SHP77 treated with DMSO at 0.1 percent for 48 hours (cell line): ENCODE measurements at regions not wholly inside any gene's neighbourhood (a gene's known extent, or its start where the extent isn't known, plus 50 kb on each side); places are given as distances from the start of the nearest gene placed in this dataset.

Source experiments
- DNase-seq: peaks from one replicate; lab custom pipeline; 2025; lab: John Stamatoyannopoulos, UW

DNA sequence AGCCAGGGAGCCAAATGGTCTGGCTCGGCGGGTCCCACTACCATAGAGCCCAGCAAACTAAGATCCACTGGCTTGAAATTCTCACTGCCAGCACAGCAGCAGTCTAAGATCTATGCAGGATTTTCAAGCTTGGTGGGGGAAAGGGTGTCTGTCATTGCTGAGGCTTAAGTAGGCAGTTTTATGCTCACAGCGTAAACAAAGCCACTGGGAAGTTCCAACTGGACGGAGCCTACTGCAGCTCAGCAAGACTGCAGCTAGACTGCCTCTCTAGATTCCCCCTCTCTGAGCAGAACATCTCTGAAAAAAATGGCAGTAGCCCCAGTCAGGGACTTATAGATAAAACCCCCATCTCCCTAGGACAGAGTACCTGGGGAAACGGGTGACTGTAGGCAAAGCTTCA is 277.6 kb upstream of the PHF14 start:
- no peak for DNase-seq

DNA sequence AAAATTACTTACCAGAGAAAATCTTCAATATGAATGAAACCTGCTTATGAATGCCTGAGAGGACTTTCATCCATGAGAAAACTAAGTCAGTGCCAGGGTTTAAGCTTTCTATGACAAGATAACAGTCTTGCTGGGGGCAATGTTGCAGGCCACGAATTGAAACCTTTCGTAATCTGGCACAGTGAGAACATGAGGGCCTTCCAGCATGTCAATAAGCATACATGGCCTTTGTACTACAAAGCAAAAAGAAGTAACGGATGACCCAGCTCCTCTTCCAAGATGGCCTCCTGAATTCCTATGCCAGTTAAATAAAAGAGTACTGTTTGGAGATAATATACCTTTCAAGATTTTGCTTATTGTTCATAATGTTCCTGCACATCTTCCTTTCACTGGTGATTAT is 270.6 kb upstream of the PHF14 start:
- DNase-seq, result no peak

DNA sequence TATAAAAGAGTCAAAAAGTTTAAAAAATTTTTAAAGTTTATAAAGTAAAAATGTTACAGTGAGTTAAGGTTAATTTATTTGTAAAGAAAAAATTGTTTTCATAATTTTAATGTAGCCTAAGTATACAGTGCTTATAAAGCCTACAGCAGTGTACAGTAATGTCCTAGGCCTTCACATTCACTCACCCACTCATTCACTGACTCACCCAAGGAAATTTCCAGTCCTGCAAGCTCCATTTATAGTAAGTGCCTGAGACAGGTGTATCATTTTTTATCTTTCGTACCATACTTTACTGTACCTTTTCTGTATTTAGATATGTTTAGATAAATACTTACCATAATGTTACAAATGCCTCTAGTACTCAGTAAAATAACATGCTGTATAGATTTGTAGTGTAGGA is 269.7 kb upstream of the PHF14 start:
- no peak for DNase-seq

DNA sequence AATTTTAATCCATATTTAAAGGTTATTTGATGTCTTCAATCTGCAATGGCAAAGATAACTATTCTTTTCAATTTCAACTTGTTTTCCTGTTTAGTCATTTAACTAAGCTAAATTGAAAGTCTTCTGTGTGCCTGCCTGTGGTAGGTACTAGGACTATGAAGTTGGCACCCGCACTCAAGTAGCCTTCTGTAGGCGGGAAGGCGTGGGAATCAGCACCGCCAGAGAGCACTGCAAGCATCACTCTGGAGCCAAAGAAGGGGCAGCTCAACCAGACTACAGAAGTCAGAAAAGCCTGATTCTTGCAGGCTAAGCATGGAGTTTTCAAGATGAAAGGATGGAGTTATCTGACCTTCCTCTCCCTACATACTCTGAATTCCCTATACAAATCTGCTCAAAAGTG is 269.0 kb upstream of the PHF14 start:
- DNase-seq, result no peak

DNA sequence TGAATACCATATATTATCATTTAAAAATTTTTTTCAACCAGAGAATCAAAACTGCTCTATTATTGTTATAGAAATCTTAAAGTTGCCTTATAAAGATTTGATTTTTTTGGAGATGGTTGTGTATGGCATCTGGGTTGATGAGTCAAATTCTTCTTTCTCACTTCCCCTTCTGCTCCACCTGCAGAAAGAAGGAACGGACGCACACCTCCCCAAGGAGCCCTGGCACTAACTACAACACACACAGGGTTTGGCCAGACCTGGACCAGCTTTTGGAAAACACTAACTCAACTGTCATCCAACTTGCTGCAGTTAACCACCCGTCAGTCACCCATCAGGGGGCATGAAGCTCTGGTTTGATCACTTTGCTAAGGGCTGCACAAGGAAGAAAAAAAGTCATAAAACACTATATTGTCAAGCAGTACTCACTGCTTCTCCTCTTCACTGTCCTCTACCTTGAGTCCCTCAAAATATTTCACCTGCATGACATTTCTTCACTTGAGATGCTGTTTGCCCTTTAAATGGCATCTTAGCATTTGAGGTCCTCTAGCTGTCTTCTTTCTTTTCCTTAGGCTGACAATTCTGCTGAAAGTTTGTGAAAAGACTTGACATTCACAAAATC is 266.7 kb upstream of the PHF14 start:
- no peak for DNase-seq

DNA sequence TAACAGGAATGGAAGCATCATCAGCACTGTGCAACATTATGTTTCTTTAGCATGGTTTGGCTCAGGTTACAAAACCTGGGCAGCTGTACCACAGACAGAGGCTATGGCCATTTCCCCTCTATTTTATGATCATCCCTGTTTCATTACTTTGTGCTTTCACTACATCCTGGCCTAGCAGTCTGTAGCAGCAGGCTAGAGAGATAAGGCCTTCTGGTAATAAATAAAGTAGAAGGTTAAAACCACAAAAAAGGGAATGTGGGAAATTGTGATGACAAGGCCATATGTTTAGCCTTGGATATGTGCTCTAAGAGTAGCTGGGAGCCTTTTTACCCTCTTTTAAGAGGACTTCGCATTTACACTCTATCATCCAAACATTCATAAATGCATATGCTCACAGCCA is 266.2 kb upstream of the PHF14 start:
- no peak for DNase-seq

DNA sequence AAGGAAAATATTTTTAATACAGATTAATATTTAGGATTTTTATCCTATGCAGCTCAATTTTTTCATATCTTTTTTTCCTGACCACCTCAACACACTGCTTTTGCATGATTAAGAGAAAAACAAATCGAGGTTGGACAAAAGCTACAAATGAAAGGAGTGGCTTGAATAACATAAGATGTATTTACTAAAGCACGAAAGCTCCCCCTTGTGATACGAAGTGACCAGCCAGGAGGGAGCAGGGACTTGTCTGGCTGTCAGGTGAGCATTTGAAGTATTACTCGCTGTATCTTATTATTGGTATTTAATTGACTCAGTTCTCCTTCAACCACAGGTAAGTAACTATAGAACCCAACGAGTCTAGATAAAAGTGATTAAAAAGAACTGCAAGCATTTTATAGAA is 265.2 kb upstream of the PHF14 start:
- DNase-seq, result peak; percentile 86

DNA sequence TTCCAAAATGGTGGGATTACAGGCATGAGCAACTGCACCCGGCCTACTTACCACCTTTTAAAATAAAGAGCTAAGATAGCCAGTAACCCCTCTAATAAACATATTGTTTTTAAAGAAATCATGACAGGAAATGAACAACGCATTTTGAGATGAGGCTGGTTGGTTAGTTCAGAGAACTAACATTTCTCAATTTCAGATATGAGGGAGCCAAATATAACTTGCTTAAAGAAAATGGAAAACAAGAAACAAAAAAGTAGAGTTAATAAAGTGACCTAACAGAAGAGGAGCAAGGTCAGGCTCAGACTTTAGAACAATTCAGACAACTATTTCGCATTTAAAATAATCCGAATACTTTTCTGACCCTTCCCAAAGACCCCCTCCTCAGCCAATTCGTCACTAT is 254.9 kb upstream of the PHF14 start:
- no peak for DNase-seq

DNA sequence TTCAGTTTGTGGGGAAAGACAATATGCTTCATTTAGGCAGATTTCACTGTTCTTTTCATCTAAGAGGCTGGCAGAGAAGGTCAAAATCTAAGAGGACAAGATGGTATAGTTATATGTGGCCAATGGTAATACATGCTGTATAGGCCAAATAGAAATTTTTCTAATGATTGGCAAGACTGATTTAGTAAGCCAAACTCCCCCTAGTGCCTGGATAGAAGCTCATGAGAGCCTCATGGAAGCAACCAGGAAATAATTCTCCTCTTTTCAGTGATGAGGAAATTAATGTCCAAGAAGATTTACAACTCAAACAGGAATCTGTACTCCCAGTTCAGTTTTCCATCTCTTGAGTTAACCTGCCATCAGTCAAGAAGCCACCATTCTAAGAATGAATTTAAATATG is 253.6 kb upstream of the PHF14 start:
- DNase-seq, result no peak

DNA sequence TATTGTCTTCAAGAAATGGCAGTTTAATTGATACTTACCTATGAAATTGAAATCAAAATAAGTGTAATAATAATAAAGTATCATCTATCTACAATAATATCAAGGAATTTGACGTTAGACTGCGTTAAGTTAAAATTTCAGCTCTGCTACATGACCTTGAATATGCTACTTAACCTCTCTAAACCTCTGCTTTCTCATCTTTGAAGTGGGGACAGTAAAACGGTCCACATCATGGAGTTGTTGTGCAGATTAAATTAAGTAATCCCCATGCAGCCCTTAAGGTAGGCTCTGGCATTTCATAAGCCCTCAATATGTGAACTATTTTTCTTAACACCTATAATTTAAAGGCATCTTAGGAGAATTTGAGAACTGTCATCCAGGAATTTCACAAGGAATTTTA is 252.4 kb upstream of the PHF14 start:
- DNase-seq, result no peak

DNA sequence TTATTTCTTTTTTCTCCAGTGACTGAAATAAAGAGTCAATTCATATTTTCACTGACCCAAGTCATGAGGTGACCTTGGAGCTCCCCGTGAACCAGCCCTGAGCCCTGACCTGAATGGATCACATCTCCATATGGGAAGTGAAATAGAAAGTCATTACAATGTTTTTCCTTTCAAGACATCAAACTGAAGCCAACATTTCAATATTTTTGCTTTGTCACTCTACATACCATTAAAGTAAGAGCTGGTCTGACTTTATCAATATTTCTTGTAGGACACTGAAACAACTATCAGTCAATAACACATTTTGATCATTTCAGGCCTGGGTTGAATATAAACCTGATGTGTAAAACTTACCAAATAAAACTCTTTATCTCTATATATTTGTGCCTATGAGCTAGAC is 249.8 kb upstream of the PHF14 start:
- DNase-seq, result no peak

DNA sequence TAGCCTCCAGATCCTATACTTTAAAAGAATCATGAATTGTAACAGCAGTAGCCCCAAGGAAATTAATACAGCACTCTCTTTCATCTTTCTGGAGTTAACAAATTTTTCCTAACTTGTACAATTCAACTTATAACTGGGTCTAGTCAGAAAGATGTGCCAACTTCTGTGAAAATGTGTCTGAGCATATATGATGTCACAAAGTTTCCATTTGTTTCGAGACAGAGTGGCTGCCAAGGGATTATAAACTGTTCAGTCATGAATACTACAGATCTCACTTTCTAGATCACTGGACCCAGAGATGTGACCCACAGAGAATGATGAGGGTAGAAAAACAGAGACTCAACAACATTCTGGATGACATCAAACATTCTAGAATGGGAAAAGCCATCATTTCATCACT is 249.2 kb upstream of the PHF14 start:
- no peak for DNase-seq

DNA sequence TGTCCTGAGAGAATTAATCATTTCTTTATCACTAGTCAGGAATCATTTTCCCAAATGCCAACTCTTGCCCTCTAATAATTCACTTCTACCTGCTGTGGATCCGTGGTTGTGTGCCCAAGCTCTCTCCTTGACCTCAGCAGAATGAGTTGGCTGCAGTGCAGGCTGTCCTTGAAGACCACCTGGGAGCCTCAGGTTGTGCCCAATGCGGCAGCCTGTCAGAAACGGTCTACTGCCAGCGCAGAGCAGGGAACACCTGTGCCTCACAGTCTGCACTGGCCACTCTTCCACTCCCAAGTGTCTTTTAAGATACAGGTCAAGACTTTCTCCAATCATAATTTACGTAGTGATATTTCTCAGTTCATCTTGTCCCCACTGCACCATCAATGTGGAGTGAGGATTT is 246.0 kb upstream of the PHF14 start:
- no peak for DNase-seq

DNA sequence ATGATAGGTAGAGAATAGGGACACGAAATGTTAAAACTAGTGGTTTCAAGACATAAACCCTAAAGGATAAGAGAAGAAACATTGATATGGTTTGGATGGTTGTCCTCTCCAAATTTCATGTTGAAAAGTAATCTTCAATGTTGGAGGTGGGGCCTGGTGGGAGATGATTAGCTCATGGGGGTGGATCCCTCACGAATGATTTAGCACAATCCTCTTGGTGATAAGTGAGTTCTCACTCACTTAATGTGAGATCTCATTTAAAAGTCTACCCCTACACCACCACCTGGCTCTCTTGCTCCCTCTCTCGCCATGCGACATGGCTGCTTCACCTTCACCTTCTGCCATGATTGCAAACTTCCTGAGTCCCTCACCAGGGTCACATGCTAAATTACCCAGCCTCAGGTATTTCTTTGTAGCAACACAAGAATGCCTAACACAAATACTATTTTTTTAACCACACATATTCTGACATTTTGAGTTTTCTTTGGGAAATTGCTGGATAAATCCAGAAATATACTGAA is 242.4 kb upstream of the PHF14 start:
- DNase-seq, result no peak

DNA sequence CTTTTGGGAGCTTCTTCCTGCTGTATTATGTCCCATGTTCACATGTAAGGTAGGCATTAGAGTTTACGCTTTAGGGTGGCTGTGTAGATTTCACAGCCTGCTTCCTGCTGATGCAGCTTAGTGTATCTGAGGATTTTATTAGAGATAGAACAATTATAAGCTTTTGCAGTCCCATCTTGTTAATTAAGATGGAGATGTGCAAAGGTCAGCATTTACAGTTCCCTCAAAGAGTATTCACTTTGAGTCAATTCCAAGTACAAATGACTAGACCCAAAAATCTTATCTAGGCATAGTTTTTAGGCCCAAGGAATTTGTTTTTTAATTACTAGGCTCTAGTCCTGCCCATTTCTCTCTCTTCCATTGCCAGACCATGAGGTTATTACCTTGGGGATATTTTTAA is 239.9 kb upstream of the PHF14 start:
- DNase-seq, result no peak

DNA sequence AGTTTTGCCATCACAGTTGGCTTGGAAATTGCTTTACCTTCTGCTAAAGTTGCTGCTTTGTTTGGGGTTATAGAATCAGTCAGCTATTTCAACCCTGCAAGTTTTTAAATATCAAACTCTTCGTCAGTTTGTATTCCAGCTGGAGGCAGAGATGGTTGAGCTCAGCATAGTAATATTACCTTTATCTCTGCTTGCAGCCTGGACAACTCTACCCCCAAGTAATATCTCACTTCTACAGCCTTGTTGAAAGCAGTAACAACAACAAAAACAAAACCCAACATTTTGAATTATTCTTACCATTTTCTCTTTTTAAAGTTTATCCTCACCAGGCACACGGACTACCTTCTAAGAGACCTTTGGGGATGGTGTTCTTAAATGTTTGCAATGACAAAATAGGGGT is 239.1 kb upstream of the PHF14 start:
- DNase-seq, result no peak

DNA sequence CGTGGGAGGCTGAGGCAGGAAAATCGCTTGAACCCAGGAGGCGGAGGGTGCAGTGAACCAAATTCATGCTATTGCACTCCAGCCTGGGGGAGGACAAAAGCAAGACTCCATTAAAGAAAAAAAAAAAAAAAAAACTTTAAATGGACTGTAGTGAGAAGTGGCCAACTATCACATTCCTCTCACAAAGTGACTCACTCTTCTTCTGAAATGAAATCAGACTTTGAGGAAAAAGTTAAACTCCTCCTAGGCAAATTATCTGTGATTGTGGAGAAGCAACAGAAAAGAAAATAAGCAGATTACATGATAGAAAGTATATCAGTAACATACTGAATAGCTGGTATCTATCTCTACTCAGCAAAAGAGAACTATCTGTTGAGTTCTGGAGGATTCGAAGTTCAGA is 234.3 kb upstream of the PHF14 start:
- no peak for DNase-seq

DNA sequence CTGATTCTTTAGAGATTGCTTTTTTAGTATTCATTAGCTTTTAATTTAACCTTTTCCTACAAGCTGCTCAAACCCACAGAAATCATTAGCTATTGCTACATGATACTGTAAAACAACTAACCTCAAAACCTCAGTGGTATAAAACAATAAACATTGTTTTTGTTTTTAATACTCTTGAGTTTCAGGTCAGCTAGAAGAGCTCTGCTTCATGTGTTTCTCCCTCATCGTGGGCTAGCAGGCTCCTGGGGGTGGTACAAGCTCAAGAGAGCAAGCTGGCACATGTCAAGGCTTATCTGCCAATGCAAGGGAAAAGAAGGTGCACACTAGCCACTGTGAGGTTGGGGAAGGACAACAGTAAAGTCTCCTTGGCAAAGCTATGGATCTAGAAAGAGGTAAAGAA is 232.9 kb upstream of the PHF14 start:
- DNase-seq, result no peak

DNA sequence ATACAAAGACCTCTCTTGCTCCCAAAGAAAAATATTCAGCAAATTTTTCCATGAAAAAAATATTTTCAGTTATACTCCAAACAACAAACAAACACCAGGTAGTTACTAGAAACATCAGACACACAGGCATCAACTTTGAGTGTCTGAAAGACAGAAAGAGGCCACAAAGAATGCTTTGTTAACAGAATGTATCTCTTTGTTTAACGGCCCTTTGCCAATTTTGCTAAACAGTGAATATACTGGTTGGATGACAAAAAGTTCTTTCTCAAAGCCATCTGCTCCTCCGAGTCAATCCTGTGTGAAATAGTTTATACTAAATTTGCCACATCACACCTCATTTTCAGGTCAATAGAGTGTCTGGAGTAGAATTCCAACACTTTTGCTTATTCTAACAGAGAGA is 216.7 kb upstream of the PHF14 start:
- DNase-seq, result no peak

DNA sequence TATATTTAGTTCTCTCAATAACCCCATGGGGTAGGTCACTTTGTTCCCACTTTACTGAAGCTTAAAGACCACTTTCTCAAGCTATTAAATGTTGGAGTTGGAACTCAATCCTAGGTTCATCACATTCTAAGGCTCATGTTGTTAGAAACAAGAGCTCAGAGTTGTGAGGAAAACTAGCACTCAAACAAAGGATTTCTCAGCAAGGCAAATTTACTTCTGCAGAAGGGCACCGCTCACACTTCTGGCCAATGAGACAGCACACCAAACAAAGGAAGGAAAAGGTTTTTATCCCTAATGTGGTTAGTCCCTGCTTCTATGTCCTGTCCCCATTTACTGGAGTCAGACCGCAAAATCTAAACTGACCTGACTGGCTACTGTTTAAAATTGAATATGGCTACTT is 214.6 kb upstream of the PHF14 start:
- no peak for DNase-seq

DNA sequence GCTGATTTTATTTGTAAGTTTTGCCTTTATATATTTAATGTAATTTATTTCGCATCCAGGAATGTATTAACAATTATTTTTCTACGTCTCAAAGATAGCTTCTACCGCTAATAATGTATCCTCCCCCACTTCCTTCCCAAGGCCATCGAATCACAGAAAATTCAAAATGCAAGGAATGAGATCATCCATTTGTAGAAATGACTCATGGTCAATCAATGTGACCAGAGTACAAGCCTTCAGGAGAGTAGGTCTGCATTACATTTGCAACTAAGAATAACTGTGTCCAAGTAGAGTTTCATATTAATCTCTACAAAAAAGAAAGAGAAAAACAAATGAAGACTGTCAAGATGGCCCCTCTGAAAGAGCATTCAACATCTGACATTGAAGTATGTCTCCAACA is 205.9 kb upstream of the PHF14 start:
- DNase-seq, result no peak

DNA sequence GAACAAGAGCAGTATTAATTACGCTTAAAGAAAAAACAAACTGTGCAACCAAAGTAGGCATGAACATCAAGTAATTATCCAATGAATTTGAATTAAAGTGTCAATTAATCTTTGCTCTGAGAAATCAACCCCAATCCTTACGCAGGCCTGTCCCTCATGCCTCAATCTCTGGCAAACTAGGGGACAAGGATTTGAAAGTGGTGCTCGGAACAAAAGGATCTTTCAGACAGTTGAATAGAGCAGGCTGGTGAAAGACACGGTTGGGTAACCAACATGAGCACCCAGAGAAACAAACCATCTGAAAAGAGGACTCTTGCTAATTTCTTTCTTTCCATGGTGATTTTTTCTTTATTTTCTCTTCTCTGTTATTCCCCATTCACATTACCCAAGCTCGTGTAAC is 203.5 kb upstream of the PHF14 start:
- DNase-seq, result no peak

DNA sequence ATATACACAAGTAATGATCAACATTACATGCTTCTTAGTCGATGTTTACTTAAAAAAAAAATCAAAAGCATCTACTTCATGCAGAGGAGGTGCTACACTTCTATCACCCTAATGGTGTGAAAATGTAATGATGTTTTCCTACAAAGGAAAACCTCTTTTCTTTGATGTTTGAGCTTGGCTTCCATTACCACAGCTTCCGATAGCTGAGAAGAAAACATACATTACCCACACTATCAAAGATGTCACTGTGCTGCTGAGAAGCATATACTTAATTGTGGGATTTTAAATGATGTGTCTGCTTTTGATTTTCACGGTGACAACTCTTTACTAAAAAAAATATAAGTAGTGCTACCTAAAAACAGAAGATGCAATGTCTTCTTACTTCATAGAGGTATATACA is 200.2 kb upstream of the PHF14 start:
- no peak for DNase-seq

DNA sequence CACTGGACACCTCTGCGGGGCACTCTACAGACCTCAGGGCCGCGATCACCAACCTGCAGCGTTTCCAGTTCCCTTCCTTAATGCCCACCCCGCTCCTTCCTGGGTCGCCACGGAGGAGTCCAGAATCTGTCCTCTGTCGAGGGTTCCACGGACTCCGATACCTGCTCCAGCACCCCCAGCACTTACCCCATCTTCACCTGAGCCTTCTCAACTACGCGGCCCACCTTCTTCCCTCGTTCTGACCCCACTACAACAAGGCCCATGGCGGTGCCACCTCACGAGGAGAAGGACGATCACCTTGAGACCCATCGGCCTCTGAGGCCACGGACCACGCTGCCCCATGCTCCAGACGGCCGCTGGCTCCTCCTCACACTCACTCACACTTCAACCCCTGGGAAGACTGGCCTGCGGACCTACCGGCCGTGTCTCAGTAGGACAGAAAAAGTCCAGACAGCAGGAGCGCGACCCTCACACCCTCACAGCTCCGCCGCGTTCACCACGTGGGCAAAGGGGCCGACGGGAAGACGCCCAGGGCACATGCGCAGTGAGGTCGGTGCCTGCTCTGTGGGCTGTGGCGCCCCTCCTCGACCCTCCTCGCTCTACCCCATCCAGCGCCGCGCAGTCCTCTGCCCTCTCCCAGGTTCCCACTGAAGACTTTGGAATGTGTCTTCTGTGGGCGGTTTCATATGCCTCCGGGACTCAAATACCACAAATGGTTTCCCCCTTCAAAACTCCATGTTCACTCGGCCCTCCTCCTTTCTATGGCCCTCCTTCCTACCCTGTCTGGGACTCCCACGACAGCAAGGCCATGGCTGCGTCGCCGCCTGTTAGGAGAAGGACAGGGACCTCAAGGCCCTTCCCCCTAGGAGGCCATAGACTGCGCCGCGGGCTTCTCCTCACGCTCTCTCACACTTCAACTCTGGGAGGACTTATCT is 193.9 kb upstream of the PHF14 start:
- no peak for DNase-seq
